HepG2 (cell line): ENCODE measurements at regions not wholly inside any gene's neighbourhood (a gene's known extent, or its start where the extent isn't known, plus 50 kb on each side); places are given as distances from the start of the nearest gene placed in this dataset.

ENCODE experiments used
- ATAC-seq: fragments of 200-7000 bp; cut with Tn5 transposase; 3 replicates; pipeline ENCODE4 v1.9.1; 2020; ENCODE audit warnings: mild to moderate bottlenecking, moderate library complexity
- BruUV-seq: library from RNA; stranded (reverse); fragments of 400-500 nt; replicated peaks from 2 replicates; lab custom pipeline; 2021; lab: Mats Ljungman, UMichigan
- CTCF ChIA-PET: fragments of 300-600 bp; formaldehyde crosslinking; extraction: SDS; loops from one replicate; lab custom pipeline; 2021; ENCODE audit warnings: low total read pairs, inconsistent platforms, low intra/inter-chr PET ratio; lab: Yijun Ruan, JAX
- POLR2A ChIA-PET: fragments of 350-600 bp; sonication (Branson Sonifier 250); formaldehyde crosslinking; loops from one replicate; lab custom pipeline; 2020; ENCODE audit warnings: antibody characterized with exemption, inconsistent platforms; lab: Yijun Ruan, JAX
- DNase-seq: peaks from one replicate; pipeline ENCODE4 v3.0.0-alpha.2; 2015; ENCODE audit warnings: low spot score
- FAIRE-seq: peaks from 3 replicates; lab custom pipeline; 2011; peaks lifted over from hg19 to GRCh38; lab: Jason Lieb, UNC
- H2AFZ ChIP-seq: one replicate; pipeline ENCODE4 v1.6.1; 2011; ENCODE audit warnings: low read length, inconsistent platforms
- H3K27ac ChIP-seq: fragments of 300-600 bp; 3 replicates; pipeline ENCODE4 v1.8.0; 2011; ENCODE audit warnings: mixed run types, mild to moderate bottlenecking, mixed read lengths, low read length, inconsistent platforms; ENCODE audit not compliant: insufficient read depth; ENCODE audit errors: extremely low read length
- H3K27me3 ChIP-seq, 2 experiments: fragments of 200-600 bp in 1 of 2; 2 replicates in 1 of 2; 3 replicates in 1 of 2; pipeline versions ENCODE4 v1.6.0 to v1.8.0; 2011; ENCODE audit warnings: low read length in 2 of 2, mild to moderate bottlenecking in 2 of 2, moderate library complexity in 2 of 2, inconsistent platforms in 1 of 2; ENCODE audit not compliant: insufficient read depth in 2 of 2, control insufficient read depth in 1 of 2
- H3K36me3 ChIP-seq, 2 experiments: fragments of 200-600 bp in 1 of 2; replicated peaks in 1 of 2; 2 replicates in 1 of 2; 3 replicates in 1 of 2; pipeline versions ENCODE4 v1.5.1 to v1.8.0; 2011; ENCODE audit warnings: low read length in 2 of 2, inconsistent platforms in 1 of 2; ENCODE audit not compliant: insufficient read depth in 2 of 2, control insufficient read depth in 1 of 2
- H3K4me1 ChIP-seq: 2 replicates; pipeline ENCODE4 v1.5.1; 2012; ENCODE audit warnings: low read length, inconsistent platforms; ENCODE audit not compliant: insufficient read depth
- H3K4me2 ChIP-seq: 2 replicates; pipeline ENCODE4 v1.6.0; 2011; ENCODE audit warnings: low read depth, low read length, inconsistent platforms
- H3K4me3 ChIP-seq, 3 experiments: fragments of 200-600 bp in 1 of 3; sonication (generic), shearing (Covaris generic) in 1 of 3; replicated peaks in 1 of 3; 2 replicates each; pipeline ENCODE4 v1.5.1; 2011 to 2016; ENCODE audit warnings: low read length in 3 of 3, inconsistent platforms in 2 of 3, low read depth in 2 of 3, mild to moderate bottlenecking in 2 of 3, control low read depth in 1 of 3, mixed read lengths in 1 of 3; ENCODE audit not compliant: insufficient read depth in 1 of 3
- H3K79me2 ChIP-seq: one replicate; pipeline ENCODE4 v1.6.1; 2011; ENCODE audit warnings: low read length, inconsistent platforms; ENCODE audit not compliant: insufficient read depth
- H3K9ac ChIP-seq: 2 replicates; pipeline ENCODE4 v1.6.0; 2011; ENCODE audit warnings: mild to moderate bottlenecking, low read depth, low read length, inconsistent platforms; ENCODE audit not compliant: insufficient read depth
- H3K9me3 ChIP-seq: 2 replicates; pipeline ENCODE4 v1.5.1; 2012; ENCODE audit warnings: mild to moderate bottlenecking, low read length
- H4K20me1 ChIP-seq: 2 replicates; pipeline ENCODE4 v1.6.0; 2011; ENCODE audit warnings: inconsistent platforms, mild to moderate bottlenecking, low read length, moderate library complexity; ENCODE audit not compliant: insufficient read depth
- HIVEP1 ChIP-seq: sonication (generic); formaldehyde crosslinking; IDR thresholded peaks from 2 replicates; pipeline ENCODE4 v1.4.0; 2020; ENCODE audit warnings: mild to moderate bottlenecking, missing genetic modification reagents
- KLF12 ChIP-seq: sonication (generic); formaldehyde crosslinking; IDR thresholded peaks from 2 replicates; pipeline ENCODE4 v1.4.0; 2020; ENCODE audit warnings: missing genetic modification reagents, borderline replicate concordance
- MAFF ChIP-seq: IDR thresholded peaks from 2 replicates; pipeline ENCODE4 v1.6.1; 2011; ENCODE audit warnings: low read depth, low read length, improper control_type of control experiment
- MAFK ChIP-seq, 2 experiments: IDR thresholded peaks in 1 of 2; conservative IDR thresholded peaks in 1 of 2; 2 replicates each; pipeline ENCODE4 v1.6.1; 2011; ENCODE audit warnings: improper control_type of control experiment in 2 of 2, low read length in 2 of 2
- PHF20 ChIP-seq: sonication (generic); formaldehyde crosslinking; IDR thresholded peaks from 2 replicates; pipeline ENCODE4 v1.5.0; 2020; ENCODE audit warnings: mild to moderate bottlenecking, missing genetic modification reagents
- STAG1 ChIP-seq: sonication (generic); formaldehyde crosslinking; IDR thresholded peaks from 2 replicates; pipeline ENCODE4 v1.4.0; 2020; ENCODE audit warnings: missing genetic modification reagents
- YEATS2 ChIP-seq: sonication (generic); formaldehyde crosslinking; IDR thresholded peaks from 2 replicates; pipeline ENCODE4 v1.4.0; 2020; ENCODE audit warnings: missing genetic modification reagents, borderline replicate concordance
- ZC3H13 ChIP-seq: sonication (generic); formaldehyde crosslinking; IDR thresholded peaks from 2 replicates; pipeline ENCODE4 v1.8.1; 2023; ENCODE audit warnings: mild to moderate bottlenecking, missing genetic modification reagents, moderate library complexity
- ZNF138 ChIP-seq: sonication (generic); formaldehyde crosslinking; IDR thresholded peaks from 2 replicates; pipeline ENCODE4 v1.5.0; 2020; ENCODE audit warnings: mild to moderate bottlenecking, low read depth, missing genetic modification reagents
- ZNF367 ChIP-seq: sonication (generic); formaldehyde crosslinking; IDR thresholded peaks from 2 replicates; pipeline ENCODE4 v1.4.0; 2020; ENCODE audit warnings: missing genetic modification reagents, borderline replicate concordance
- ZNF496 ChIP-seq: sonication (generic); formaldehyde crosslinking; IDR thresholded peaks from 2 replicates; pipeline ENCODE4 v1.8.1; 2023; ENCODE audit warnings: mild to moderate bottlenecking, moderate library complexity, missing genetic modification reagents; ENCODE audit not compliant: insufficient replicate concordance
- ZSCAN21 ChIP-seq: sonication (generic); formaldehyde crosslinking; IDR thresholded peaks from 2 replicates; pipeline ENCODE4 v1.8.0; 2022; ENCODE audit warnings: mild to moderate bottlenecking, missing genetic modification reagents, moderate library complexity, borderline replicate concordance
- WGBS: methylation state at CpG from one replicate; pipeline ENCODE4 v1.1.6; 2017; ENCODE audit warnings: low lambda C conversion rate; 5-methylcytosine and 5-hydroxymethylcytosine counted together
- in situ Hi-C: cut with HindIII; loops from 2 replicates; pipeline ENCODE4 v1.10.0; 2017; ENCODE audit warnings: low pct_unique_long_range_greater_than_20kb; ENCODE audit not compliant: extremely low pct_ligation_motif_present
- intact Hi-C: fragments of 100-400 bp; cut with micrococcal nuclease; formaldehyde crosslinking; loops from one replicate; pipeline ENCODE4 v1.10.0; 2022; ENCODE audit not compliant: unreplicated experiment
- TF ChIP-seq, protein P1 (sequence below): sonication (generic); formaldehyde crosslinking; IDR thresholded peaks from 2 replicates; pipeline ENCODE4 v1.9.0; 2021; ENCODE audit warnings: missing genetic modification reagents, mild to moderate bottlenecking, borderline replicate concordance
- TF ChIP-seq, protein P2 (sequence below): sonication (generic); formaldehyde crosslinking; IDR thresholded peaks from 2 replicates; pipeline ENCODE4 v1.4.0; 2020; ENCODE audit warnings: missing genetic modification reagents
- TF ChIP-seq, protein P3 (sequence below), 2 experiments: IDR thresholded peaks; 2 replicates each; pipeline ENCODE4 v1.6.1; 2011 to 2012; ENCODE audit warnings: low read length in 2 of 2, borderline replicate concordance in 1 of 2, low read depth in 1 of 2, mild to moderate bottlenecking in 1 of 2, moderate library complexity in 1 of 2
- TF ChIP-seq, protein P4 (sequence below): sonication (generic); formaldehyde crosslinking; IDR thresholded peaks from 2 replicates; pipeline ENCODE4 v1.4.0; 2020; ENCODE audit warnings: missing genetic modification reagents; ENCODE audit errors: not compliant biosample characterization

DNA sequence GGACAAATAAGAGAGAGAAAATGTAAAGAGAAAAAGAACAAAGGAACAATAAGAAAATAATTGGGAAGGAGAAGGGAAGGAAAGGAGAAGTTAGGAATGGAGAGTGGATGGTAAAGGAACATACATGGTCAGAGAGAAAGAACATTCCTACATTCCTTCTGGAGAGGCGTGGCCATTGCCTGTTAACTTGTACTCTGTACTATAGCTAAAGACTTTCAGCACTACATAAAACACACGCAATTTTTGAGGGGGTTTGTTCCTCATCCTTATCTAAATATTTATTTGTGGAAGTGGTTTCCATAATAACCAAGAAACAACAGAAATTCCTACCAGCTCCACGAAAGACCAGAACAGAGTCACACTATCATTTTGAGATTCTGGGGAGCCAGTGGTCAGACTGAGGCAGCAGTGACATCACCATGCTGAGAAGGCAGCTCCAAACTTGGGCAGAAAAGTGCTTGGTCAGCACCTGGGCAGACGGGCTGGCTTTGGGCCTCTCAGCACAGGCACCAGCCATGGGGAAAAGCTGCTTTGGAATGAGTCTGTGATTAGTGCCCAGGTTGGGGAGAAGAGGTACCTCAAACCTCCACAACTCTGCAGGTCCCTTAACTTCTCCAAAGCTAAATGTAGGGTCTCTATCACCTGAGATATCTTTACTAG is 125.9 kb upstream of the NTF3 start:
- Histone ChIP-seq H3K4me3 (no peak overlapping the region), H3K36me3 (no peaks in the 10 kb centered on the region), H3K9me3 (no peaks in the 10 kb centered on the region; the same call in 1 of the 2 replicates), H3K4me2 (no peak overlapping the region), H3K9ac (no peak overlapping the region), H3K79me2 (no peaks in the 10 kb centered on the region), H3K27ac (no peak overlapping the region), H4K20me1 (no peaks in the 10 kb centered on the region), H2AFZ (no peak overlapping the region), H3K27me3 (no peaks in the 10 kb centered on the region), H3K4me1 (no peaks in the 10 kb centered on the region)
- BruUV-seq = no TSS peak
- ATAC-seq (no peak), DNase-seq (no peak), FAIRE-seq (no peak)
- intact Hi-C loops = no loop called here
- ChIA-PET POLR2A (no interaction called here), CTCF (no interaction called here)
- in situ Hi-C loops = no loop called here
- 0% methylated on average over 3 of the region's 4 CpGs for WGBS
- TF ChIP-seq YEATS2 (no peak), ZSCAN21 (no peak), ZNF496 (CRISPR knock-in tag) (no peak), KLF12 (no peak), HIVEP1 (CRISPR knock-in tag) (no peak), PHF20 (no peak), STAG1 (no peak), ZNF367 (CRISPR knock-in tag) (no peak), MAFF (peak; percentile 69), ZNF138 (CRISPR knock-in tag) (no peak), ZC3H13 (CRISPR knock-in tag) (no peak), MAFK (conservative IDR thresholded peaks at IDR 0.05 in 1 of 2, IDR thresholded peaks at IDR 0.05 in 1 of 2; ENCODE audit: low read length in 2 of 2) (peak; percentile 73 to 84)
- TF ChIP-seq, protein P1, sequence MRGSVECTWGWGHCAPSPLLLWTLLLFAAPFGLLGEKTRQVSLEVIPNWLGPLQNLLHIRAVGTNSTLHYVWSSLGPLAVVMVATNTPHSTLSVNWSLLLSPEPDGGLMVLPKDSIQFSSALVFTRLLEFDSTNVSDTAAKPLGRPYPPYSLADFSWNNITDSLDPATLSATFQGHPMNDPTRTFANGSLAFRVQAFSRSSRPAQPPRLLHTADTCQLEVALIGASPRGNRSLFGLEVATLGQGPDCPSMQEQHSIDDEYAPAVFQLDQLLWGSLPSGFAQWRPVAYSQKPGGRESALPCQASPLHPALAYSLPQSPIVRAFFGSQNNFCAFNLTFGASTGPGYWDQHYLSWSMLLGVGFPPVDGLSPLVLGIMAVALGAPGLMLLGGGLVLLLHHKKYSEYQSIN (CRISPR knock-in tag) = no peak
- TF ChIP-seq, protein P2, sequence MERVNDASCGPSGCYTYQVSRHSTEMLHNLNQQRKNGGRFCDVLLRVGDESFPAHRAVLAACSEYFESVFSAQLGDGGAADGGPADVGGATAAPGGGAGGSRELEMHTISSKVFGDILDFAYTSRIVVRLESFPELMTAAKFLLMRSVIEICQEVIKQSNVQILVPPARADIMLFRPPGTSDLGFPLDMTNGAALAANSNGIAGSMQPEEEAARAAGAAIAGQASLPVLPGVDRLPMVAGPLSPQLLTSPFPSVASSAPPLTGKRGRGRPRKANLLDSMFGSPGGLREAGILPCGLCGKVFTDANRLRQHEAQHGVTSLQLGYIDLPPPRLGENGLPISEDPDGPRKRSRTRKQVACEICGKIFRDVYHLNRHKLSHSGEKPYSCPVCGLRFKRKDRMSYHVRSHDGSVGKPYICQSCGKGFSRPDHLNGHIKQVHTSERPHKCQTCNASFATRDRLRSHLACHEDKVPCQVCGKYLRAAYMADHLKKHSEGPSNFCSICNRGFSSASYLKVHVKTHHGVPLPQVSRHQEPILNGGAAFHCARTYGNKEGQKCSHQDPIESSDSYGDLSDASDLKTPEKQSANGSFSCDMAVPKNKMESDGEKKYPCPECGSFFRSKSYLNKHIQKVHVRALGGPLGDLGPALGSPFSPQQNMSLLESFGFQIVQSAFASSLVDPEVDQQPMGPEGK (CRISPR knock-in tag) = no peak
- TF ChIP-seq, protein P3, sequence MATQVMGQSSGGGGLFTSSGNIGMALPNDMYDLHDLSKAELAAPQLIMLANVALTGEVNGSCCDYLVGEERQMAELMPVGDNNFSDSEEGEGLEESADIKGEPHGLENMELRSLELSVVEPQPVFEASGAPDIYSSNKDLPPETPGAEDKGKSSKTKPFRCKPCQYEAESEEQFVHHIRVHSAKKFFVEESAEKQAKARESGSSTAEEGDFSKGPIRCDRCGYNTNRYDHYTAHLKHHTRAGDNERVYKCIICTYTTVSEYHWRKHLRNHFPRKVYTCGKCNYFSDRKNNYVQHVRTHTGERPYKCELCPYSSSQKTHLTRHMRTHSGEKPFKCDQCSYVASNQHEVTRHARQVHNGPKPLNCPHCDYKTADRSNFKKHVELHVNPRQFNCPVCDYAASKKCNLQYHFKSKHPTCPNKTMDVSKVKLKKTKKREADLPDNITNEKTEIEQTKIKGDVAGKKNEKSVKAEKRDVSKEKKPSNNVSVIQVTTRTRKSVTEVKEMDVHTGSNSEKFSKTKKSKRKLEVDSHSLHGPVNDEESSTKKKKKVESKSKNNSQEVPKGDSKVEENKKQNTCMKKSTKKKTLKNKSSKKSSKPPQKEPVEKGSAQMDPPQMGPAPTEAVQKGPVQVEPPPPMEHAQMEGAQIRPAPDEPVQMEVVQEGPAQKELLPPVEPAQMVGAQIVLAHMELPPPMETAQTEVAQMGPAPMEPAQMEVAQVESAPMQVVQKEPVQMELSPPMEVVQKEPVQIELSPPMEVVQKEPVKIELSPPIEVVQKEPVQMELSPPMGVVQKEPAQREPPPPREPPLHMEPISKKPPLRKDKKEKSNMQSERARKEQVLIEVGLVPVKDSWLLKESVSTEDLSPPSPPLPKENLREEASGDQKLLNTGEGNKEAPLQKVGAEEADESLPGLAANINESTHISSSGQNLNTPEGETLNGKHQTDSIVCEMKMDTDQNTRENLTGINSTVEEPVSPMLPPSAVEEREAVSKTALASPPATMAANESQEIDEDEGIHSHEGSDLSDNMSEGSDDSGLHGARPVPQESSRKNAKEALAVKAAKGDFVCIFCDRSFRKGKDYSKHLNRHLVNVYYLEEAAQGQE (IDR thresholded peaks at IDR 0.05; ENCODE audit: borderline replicate concordance in 1 of 2, low read depth in 1 of 2, low read length in 2 of 2) = no peak
- TF ChIP-seq, protein P4, sequence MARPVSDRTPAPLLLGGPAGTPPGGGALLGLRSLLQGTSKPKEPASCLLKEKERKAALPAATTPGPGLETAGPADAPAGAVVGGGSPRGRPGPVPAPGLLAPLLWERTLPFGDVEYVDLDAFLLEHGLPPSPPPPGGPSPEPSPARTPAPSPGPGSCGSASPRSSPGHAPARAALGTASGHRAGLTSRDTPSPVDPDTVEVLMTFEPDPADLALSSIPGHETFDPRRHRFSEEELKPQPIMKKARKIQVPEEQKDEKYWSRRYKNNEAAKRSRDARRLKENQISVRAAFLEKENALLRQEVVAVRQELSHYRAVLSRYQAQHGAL = no peak
